T-helper 1 cell treated with Interleukin-12 subunit alpha and Interleukin-12 subunit beta and Interleukin-4 antibody, amounts not matched to agents 30 ng/mL and 1 ng/mL, for 36 hours (primary cell): ENCODE measurements at regions not wholly inside any gene's neighbourhood (a gene's known extent, or its start where the extent isn't known, plus 50 kb on each side); places are given as distances from the start of the nearest gene placed in this dataset.
"Not testable (repeated sequence)": the region's sequence is repeated elsewhere in the genome, so short reads cannot be mapped to it uniquely, and the experiment has no call there.

Experiments
- intact Hi-C: fragments of 100-400 bp; cut with micrococcal nuclease; formaldehyde crosslinking; loops from one replicate; pipeline ENCODE4 v1.15.1; 2024

DNA sequence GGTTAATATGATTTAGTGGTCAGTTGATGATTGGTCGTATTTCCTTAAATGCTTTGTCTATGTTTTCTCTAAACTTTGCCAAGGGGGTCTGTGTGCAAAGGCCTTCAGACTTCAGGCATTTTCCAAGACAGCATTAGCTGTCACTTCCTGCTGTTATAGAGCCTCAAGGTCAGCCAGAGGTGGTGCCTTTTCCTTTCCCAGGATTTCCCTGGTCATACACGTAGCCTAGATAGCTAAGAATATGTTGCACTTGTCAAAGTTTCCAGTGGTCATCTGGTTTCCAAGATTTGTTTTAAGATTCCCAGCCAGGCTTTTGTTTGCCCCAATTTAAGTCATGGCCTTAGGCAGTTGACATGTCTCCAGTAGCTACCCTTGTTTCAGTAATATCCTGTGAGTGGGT, 133.2 kb upstream of the IGFBP3 start:
- intact Hi-C loops, result no loop called here

DNA sequence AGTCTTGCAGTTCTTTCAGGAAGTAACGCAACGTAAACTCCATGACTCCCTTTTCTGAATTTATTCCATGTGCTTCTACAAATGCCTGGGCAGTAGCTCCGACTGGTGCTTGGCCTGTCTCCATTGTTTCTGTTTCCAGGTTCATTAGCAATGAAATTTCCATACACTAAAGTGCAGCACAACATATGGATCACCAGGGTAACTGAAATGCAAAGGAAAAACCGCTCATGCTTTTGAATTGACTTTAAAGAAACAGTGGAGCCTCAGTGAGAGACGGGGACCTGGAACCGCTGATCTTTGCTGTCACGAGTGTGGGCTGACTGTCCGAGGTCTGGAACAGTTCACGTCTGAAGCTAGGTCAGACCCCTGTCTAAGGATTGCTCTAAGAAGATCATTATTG, 126.5 kb upstream of the IGFBP3 start:
- intact Hi-C loops, result no loop called here

DNA sequence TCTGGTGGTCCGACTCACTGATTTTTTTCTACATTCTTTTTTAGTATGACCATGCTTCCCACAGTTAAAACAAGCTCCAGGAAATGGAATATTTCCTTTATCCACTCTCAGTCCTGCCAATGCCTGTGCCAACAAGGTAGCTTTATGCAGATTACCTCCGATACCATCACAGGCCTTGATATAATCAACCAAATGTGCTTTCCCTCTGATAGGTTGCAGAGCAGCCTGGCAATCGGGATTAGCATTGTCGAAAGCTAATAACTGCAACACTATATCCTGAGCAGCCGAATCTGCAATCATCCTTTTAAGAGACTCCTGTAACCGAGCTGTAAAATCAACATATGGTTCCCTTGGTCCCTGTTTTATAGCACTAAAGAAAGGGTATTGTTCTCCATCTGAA, 122.3 kb upstream of the IGFBP3 start:
- intact Hi-C loops, result not testable (repeated sequence)

DNA sequence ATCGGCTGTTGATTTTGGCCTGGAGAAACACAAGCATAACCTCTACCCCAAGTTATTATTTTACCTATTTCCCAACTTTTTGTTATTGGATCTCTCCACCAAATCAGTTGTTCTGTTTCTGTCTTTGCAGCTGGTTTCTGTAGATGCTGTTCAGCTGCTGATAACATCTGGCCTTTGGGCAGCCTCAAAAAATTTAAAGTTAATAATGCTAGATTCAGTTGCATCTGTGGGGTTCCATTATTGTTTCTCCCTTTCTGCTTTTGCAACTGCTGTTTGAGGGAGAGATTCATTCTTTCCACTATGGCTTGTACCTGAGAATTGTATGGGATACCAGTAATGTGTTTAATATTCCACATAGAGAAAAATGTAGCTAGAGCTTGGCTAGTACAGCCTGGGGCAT, 118.7 kb upstream of the IGFBP3 start:
- intact Hi-C loops, result not testable (repeated sequence)

DNA sequence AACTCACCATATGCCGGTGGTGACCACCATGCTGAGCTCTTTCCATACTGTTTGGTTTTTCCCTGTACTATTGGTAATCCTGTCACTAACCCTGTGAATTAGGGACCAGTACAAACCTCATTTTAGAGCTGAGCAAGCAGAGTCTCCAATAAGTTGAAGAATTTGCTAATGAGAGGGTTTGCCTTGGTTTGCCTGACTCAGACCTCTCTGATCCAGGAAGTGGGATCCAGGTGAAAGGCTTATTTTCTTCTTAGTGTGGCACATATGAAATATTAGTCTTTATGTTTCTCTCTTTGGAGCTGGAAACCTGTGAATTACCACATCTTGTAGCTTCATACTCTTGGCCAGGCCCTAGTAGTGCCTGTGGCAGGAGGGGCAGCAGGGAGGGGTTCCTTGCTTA, 114.1 kb upstream of the IGFBP3 start:
- intact Hi-C loops, result no loop called here

DNA sequence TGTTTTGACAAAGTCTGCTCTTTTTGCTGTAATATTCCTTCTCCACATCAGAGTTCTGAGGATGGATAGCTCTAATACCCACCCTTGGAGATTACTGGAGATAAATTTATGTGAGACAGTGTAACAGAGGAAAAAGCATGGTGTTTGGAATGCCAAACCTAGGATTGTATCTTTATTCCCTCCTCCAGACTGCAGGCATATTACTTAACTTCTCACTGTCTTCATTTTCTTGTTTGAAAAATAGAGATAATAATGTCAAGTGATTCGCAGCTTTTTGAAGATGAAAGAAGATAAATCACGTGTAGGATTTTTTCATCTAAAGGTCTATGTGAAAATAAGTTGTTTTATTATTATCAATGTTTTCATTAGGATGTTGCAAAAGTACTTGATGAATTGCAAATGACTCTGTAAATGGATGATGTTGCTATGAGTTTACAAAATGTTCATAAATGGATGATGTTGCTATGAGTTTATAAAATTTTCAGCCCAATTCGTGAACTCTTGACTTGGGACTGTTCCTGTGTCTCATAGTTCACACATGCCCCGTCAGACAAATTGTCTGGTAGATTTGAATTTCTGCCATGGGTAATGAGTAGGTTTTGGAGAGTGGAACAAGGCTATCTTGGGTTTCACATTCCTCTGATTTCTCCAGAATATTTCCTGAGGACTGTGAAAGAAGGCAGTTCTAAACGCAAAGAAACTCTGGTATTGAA, 113.1 kb upstream of the IGFBP3 start:
- intact Hi-C loops, result no loop called here

DNA sequence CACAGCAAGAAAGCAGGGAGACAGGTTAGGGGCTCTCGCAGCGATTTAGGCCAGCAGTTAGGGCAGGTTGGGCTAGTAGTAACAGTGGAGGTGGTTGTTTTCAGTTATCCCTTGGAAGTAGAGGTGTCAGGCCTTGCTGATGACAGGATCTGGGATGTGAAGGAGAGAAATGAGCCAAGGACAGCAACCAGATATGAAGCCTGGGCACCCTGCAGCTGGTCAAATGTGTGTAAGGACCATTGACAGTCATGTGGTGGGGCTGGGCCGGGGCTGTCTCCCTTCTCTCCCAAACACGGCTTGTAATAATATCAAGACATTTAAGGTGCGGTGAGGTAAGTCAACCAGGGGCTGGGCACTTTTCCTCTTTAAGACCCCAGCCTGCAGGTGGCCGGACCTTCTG, 112.5 kb upstream of the IGFBP3 start:
- intact Hi-C loops, result no loop called here

DNA sequence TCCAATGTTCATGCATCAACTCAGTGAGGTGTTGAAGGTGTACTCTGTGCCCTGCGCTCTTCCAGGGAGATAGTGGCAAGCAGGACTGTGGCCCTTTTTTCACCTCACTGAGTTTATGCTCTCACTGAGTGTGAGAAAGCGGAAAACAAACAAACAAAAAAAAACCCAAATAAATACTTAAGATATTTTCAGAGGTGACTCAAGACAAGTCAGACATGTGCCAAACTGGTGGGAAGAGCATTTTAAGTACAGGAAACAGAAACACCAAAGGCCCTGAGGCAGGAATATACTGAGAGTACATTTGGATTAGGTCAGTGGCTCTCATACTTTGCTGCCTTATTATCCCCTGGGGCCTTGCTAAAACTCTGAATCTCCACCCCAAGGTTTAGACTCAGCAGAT, 111.9 kb upstream of the IGFBP3 start:
- intact Hi-C loops, result no loop called here

DNA sequence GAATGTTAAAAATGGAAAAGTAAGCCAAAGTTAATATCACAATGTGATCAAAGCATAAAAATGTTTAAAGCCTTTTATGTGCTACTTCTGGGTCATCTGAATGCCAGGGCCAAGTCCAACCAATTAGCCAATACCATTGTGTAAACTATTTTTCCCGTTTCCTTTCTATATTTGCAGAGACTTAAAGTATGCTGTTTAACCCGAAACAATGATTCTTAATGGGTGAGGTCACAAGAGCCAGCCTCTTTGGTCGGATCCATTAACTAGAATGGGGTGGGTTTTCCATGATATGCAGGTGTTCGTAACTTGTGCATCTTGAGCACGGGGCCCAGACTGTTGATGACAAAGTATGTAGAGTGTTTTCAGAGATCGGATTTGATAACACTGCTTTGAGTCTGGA, 111.3 kb upstream of the IGFBP3 start:
- intact Hi-C loops, result no loop called here

DNA sequence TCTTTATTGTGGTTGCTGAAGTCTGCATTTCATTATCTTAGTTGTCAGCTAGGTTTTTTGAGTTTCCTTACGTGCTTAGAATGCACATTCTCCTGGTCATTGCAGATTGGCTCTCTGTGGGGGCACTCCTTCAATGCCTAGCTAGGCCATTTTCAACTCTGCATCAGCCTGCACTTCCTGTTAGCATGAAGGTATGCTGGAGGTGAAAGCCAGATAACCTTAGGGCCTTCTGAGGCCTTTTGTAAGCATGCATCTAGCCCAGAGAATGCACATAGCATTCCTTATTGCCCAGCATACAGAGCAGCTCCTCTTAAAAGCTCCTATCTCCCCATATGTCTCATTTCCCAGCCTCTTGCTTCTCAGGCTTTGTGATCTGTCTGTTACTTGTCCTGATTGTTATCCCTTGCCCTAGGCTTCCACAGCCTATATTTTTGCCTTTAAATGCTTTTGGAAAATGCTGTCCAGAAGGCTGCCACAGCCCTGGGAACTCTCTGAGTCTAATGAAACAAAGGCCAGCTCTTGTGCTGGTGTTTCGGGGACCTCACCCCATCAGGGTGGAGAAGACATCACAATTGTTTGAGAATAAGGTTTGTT, 108.1 kb upstream of the IGFBP3 start:
- intact Hi-C loops, result no loop called here

DNA sequence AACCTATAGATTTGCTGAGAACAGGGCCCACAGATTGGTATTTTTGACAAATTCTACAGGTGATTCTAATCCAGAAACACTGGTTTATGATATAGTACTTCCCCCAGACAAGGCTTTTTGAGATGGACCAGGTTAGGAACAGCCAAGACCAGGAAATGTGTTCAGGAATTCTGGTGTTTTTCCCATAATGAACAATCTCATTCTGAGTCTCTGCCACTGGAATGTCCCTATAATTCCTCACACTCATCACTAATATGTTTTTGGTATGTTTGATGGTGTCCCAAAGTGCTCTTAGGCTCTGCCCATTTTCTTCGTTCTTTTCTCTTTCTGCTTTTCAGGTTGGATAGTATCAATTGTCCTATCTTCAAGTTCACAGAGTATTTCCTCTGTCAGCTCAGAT, 107.2 kb upstream of the IGFBP3 start:
- intact Hi-C loops, result no loop called here

DNA sequence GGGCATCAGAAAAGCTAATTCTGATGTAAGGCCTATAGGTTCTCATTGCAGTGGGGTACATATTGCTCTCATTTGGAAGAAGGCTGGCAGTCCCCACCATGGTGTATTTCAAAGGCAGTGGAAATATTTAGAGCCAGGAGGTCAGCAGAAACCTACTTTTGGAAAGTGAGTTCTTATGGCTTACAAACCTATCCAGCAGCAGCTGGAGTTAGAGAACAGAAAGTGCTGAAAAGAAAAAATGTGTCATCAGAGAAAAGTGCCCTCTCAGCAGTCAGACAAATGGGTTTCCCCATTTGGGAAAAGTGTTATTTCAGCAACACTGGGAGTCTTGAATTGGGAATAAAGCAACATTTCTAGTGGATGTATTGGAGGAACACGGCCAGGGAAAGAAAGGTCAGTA, 105.7 kb upstream of the IGFBP3 start:
- intact Hi-C loops, result no loop called here

DNA sequence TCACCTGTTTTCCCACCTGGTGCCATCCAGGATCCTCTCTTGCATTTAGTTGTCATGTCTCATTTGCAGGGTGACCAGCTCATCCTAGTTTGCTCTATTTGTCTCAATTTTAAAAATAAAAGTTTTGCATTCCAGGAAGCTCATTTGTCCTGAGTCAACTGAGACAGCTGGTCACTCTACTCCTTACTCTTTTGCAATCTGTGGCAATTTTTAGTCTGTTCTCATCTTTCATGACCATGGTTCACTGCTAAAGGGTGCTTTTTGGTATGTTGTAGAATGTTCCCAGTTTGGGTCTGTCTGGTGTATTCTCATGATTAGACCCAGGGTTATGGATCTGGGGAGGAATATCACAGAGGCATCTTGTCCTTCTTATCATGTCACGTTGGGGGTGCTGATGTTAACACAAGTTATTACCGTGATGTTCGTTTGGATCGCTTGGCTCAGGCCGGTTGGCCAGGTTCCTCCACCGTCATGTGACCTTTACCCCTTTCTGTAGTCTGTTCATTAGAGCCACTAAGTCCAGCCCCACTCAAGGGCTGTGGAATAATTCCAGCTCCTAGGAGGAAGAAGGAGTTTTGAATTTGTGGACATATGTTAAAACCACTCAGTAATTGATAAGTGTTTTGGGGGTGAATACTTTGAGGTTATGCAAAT, 103.3 kb upstream of the IGFBP3 start:
- intact Hi-C loops, result no loop called here

DNA sequence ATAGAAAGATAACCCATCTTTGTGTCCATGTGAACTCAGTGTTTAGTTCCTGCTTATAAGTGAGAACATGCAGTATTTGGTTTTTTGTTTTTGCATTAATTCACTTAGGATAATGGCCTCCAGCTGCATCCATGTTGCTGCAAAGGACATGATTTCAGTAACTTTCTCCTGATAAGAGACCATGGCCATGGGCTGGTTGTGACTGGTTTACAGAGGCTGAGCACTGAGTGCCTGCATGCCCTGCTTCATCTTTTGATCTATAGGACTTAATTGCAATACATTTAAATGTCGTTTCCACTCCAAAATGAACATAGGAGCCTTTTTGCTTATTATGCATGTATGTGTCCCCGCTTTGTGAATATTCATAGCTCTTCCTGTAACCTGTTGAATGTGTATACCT, 101.3 kb upstream of the IGFBP3 start:
- intact Hi-C loops, result no loop called here

DNA sequence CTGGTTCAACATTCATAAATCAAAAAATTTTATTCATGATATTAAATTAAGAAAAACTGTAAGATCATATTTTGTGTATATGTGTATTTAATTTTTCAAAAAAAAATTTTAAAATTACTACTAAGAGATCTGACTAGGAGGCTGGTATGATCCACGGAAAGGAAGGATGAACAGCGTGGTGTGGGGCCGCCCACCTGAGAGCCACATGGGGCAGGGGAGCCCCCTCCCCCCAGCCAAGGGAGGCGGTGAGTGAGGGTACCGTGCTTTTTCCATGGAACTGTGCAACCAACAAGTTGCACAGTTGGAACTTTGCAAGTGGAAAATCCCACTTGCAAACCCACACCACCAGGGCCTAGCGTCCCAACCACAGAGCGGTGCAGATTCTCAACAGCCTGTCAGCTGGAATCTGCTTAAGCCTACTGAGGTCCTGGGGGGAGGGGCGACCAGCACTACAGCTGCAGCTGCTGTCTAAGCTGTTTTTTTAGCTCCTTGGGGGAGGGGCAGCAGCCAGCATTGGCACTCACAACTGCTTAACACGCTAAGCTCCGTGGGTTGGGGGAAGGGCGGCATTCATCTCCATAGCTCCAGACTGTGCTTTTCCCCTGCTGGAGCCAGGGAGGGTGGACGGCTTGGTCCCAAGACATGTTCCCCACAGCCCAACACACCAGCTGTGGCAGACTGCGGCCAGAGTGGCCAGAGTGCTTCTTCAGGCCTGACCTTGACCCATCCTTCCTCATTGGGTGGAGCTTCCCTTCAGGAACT, 94.2 kb upstream of the IGFBP3 start:
- intact Hi-C loops, result no loop called here

DNA sequence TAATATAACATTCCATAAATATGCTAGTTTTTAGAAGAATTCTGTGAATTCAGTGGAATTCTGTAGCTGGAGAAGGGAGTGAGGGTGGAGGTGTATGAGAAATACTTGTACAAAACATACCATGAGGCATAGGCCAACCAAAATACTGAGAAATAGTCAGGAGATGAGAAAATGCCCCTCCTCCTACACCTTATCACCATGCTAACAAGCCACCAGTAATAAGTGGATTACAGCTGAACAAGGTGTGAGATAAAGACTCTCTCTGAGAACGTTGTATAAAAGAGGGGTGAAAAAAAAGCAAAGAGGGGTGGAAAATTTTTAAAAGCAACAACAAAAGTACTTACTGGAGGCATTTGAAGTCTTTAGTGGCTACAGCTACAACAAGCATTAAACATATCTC, 90.4 kb upstream of the IGFBP3 start:
- intact Hi-C loops, result no loop called here

DNA sequence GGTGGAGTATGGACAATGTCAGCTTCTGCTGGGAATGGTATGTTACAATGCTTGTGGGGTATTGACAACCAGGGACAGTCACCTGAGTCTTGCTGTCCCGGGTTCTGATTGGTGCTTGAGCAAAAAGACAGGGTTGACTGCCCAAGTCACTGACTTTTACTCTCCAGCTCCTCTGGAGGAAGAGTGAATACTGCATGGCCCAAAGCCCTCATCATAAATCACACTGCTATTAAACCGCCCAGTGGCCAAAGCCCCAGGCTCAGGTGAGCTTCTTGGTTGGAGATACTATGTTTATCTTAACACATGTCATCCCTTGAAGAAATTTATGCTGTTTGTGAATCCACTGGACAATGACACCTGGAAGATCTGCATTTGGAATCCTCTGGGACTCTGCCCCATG, 90.0 kb upstream of the IGFBP3 start:
- intact Hi-C loops, result no loop called here

DNA sequence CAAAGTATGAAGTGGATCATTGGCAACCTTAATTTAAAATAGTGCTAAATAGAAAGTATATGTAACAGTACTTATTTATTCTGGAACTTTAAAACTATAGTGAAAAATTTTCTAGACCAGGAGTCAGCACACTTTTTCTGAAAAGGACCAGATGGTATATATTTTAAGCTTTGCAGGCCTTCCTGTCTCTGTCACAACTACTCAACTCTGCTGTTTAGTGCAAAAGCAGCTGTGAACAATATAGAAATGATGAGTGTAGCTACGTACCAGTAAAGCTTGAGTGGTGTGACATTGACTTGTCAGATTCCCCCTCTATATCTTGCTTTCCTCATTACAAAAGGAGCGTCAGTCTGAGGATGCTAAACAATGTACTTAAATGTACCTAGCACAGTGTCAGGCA, 88.1 kb upstream of the IGFBP3 start:
- intact Hi-C loops, result no loop called here

DNA sequence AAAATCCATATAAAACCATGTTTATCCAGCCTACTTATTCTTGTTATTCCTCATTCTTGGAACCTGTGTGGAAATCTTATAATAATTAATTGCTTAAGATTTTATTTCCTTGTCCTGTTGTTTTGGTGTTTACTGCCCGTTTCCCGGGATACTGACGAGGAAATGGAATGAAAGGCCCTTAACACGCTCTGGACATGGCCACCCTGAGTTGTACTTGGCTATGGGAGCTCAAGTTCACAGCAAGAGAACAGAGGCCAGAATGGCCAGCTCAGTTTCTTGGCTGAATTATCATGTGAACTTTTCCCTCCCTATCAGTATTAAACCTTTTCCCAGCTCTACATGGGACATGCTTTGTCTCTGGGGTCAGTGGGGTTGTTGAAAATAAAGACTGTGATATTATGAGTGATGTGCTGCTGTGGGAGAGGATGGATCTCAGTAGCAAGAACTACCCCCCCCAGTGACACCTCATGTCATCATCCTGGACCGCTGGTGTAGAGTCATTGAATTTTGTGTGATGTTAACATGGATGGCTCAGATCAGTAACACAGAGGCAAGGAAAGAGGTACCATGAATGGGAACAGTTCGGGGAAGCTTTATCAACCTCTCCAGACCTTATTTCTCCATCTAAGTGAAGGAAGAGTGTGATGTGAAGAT, 87.0 kb upstream of the IGFBP3 start:
- intact Hi-C loops, result no loop called here

DNA sequence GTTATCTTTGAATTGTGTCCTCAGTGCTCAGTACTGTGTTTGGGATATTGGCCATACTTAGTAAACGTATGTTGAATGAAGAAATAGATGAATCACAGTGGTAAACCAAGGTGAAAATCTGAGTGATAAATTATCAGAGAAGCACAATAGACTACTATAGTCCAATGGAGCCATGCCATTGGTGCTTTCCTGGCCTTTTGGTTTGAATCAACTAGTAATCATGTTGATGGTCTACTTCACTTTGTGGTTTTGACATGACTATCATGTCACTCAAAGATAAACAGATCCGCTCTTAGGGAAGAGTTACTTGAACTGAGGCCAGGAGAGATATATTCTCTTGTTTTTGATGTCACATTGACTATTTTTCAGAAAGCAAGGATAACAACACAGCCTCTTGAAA, 86.1 kb upstream of the IGFBP3 start:
- intact Hi-C loops, result no loop called here

DNA sequence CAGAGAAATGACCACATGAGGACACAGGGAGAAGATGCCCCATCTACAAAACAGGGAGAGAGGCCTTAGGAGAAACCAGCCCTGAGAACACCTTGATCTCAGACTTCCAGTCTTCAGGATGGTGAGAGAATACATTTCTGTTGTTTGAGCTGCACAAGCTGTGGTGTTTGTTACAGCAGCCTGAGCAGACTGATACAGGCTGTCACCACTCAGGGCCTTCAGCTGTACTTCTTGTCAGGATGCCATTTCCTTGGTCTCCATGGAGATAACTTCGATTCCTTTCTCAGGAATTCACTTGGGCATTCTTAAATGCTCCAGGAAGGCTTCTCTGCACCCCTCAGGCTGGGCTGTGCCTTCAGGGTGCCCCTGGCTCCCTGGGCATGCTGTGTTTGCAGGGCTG, 85.7 kb upstream of the IGFBP3 start:
- intact Hi-C loops, result no loop called here

DNA sequence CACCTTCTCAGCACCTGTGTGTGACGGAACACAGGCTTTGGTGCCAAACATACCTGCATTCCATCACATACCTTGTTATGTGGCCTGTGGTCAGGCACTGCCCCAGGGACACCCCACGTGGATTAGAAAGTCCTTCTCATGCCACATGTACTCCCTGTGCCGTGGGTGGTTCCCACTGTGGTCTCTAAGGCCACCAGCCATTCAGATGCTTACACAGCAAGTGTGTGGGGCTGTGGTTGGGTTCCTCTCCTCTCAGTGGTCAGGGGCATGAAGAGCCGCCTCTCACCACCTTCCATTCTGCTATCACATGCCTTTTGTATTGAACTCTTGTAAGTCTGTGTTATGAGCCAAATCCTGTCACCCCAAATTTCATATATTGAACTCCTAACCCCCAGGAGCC, 85.1 kb upstream of the IGFBP3 start:
- intact Hi-C loops, result no loop called here
